Brain pericyte (primary cell): ENCODE measurements at regions not wholly inside any gene's neighbourhood (a gene's known extent, or its start where the extent isn't known, plus 50 kb on each side); places are given as distances from the start of the nearest gene placed in this dataset.
"Not testable (repeated sequence)": the region's sequence is repeated elsewhere in the genome, so short reads cannot be mapped to it uniquely, and the experiment has no call there.

Experiments
- DNase-seq: peaks from one replicate; pipeline ENCODE4 v3.0.0-alpha.2; 2012; ENCODE audit warnings: low read depth, low spot score

GRCh38 chr2:160583813-160584537, 90.4 kb upstream of the RBMS1 start:
- DNase-seq, result no peak

- DNase-seq, result no peak
Observed at GRCh38 chr2:160584972-160585494, 91.4 kb upstream of the RBMS1 start.

- no peak for DNase-seq
Observed at GRCh38 chr2:160590664-160591063, 97.1 kb upstream of the RBMS1 start.

- DNase-seq, result no peak
Observed at GRCh38 chr2:160592401-160592800, 98.8 kb upstream of the RBMS1 start.

- DNase-seq, result no peak
Observed at GRCh38 chr2:160592993-160593392, 99.4 kb upstream of the RBMS1 start.

GRCh38 chr2:160596441-160596840, 102.8 kb upstream of the RBMS1 start:
- no peak for DNase-seq

- DNase-seq, result not testable (repeated sequence)
Observed at GRCh38 chr2:160600437-160600836, 106.8 kb upstream of the RBMS1 start.

GRCh38 chr2:160602073-160602472, 108.5 kb upstream of the RBMS1 start:
- DNase-seq, result no peak

- no peak for DNase-seq
Observed at GRCh38 chr2:160603771-160604510, 110.3 kb upstream of the RBMS1 start.

GRCh38 chr2:160606341-160606740, 112.7 kb upstream of the RBMS1 start:
- DNase-seq, result no peak

- no peak for DNase-seq
Observed at GRCh38 chr2:160608599-160608998, 115.0 kb upstream of the RBMS1 start.

GRCh38 chr2:160609346-160609745, 115.7 kb upstream of the RBMS1 start:
- no peak for DNase-seq

GRCh38 chr2:160610041-160610440, 116.4 kb upstream of the RBMS1 start:
- DNase-seq, result no peak

- DNase-seq, result no peak
Observed at GRCh38 chr2:160612266-160612856, 118.8 kb upstream of the RBMS1 start.

- no peak for DNase-seq
Observed at GRCh38 chr2:160613466-160614153, 120.0 kb upstream of the RBMS1 start.

- DNase-seq, result no peak
Observed at GRCh38 chr2:160614391-160614790, 120.8 kb upstream of the RBMS1 start.

- DNase-seq, result peak; percentile 7
Observed at GRCh38 chr2:160615706-160616105, 122.1 kb upstream of the RBMS1 start.

- no peak for DNase-seq
Observed at GRCh38 chr2:160616149-160616548, 122.5 kb upstream of the RBMS1 start.

- DNase-seq, result no peak
Observed at GRCh38 chr2:160621748-160622147, 128.1 kb upstream of the RBMS1 start.

- DNase-seq, result not testable (repeated sequence)
Observed at GRCh38 chr2:160628020-160628637, 134.5 kb upstream of the RBMS1 start.

GRCh38 chr2:160628811-160629210, 135.2 kb upstream of the RBMS1 start:
- DNase-seq, result no peak
